GM12878 (cell line): ENCODE measurements at regions not wholly inside any gene's neighbourhood (a gene's known extent, or its start where the extent isn't known, plus 50 kb on each side); places are given as distances from the start of the nearest gene placed in this dataset.

Source experiments
- ATF2 ChIP-seq: IDR thresholded peaks from 2 replicates; pipeline ENCODE4 v1.6.1; 2012; ENCODE audit warnings: low read length, inconsistent platforms
- ATF7 ChIP-seq: fragments of 450-650 bp; IDR thresholded peaks from 2 replicates; pipeline ENCODE4 v1.6.1; 2016; ENCODE audit warnings: low read depth, mild to moderate bottlenecking
- BCL3 ChIP-seq: IDR thresholded peaks from 2 replicates; pipeline ENCODE4 v1.6.1; 2011; ENCODE audit warnings: borderline replicate concordance, low read depth, mild to moderate bottlenecking, moderate library complexity, low read length; ENCODE audit not compliant: insufficient read depth, poor library complexity, severe bottlenecking
- CUX1 ChIP-seq: IDR thresholded peaks from 2 replicates; pipeline ENCODE4 v1.6.1; 2012; ENCODE audit warnings: improper control_type of control experiment, low read depth, low read length; ENCODE audit not compliant: insufficient replicate concordance
- KLF5 ChIP-seq: fragments of 450-650 bp; IDR thresholded peaks from 2 replicates; pipeline ENCODE4 v1.6.1; 2014; ENCODE audit warnings: mild to moderate bottlenecking; ENCODE audit not compliant: partially characterized antibody
- MEF2B ChIP-seq: fragments of 450-650 bp; IDR thresholded peaks from 2 replicates; pipeline ENCODE4 v1.6.1; 2018; ENCODE audit warnings: mild to moderate bottlenecking, moderate library complexity; ENCODE audit not compliant: partially characterized antibody, poor library complexity, severe bottlenecking
- MYB ChIP-seq: fragments of 150-350 bp; IDR thresholded peaks from 2 replicates; pipeline ENCODE4 v1.6.1; 2014; ENCODE audit warnings: mild to moderate bottlenecking, low read depth, low read length, borderline replicate concordance
- MYC ChIP-seq: IDR thresholded peaks from 2 replicates; pipeline ENCODE4 v1.6.1; 2011; ENCODE audit warnings: mild to moderate bottlenecking, low read length, moderate library complexity, inconsistent platforms; ENCODE audit not compliant: insufficient read depth, insufficient replicate concordance, insufficient read length, severe bottlenecking
- PRDM15 ChIP-seq: fragments of 450-650 bp; formaldehyde crosslinking; IDR thresholded peaks from 2 replicates; pipeline ENCODE4 v1.4.0; 2020; ENCODE audit warnings: mild to moderate bottlenecking, moderate library complexity
- RELA ChIP-seq: fragments of 450-650 bp; IDR thresholded peaks from 2 replicates; pipeline ENCODE4 v1.8.0; 2014; ENCODE audit warnings: borderline replicate concordance; ENCODE audit not compliant: partially characterized antibody
- SIX5 ChIP-seq: IDR thresholded peaks from 2 replicates; pipeline ENCODE4 v1.6.1; 2011; ENCODE audit warnings: mild to moderate bottlenecking, low read depth, low read length, moderate library complexity; ENCODE audit not compliant: severe bottlenecking
- SMAD1 ChIP-seq: fragments of 450-650 bp; IDR thresholded peaks from 2 replicates; pipeline ENCODE4 v1.6.1; 2018; ENCODE audit warnings: mild to moderate bottlenecking, low read depth; ENCODE audit not compliant: partially characterized antibody
- USF1 ChIP-seq: IDR thresholded peaks from 2 replicates; pipeline ENCODE4 v1.6.1; 2011; ENCODE audit warnings: borderline replicate concordance, low read depth, mild to moderate bottlenecking, moderate library complexity, mixed read lengths, low read length; ENCODE audit not compliant: insufficient read depth; ENCODE audit errors: extremely low read length
- YBX1 ChIP-seq: fragments of 450-650 bp; IDR thresholded peaks from 2 replicates; pipeline ENCODE4 v1.6.1; 2016; ENCODE audit warnings: antibody characterized with exemption
- ZNF24 ChIP-seq: fragments of 450-650 bp; IDR thresholded peaks from 2 replicates; pipeline ENCODE4 v1.6.1; 2017; ENCODE audit warnings: antibody characterized with exemption, mild to moderate bottlenecking

- TF ChIP-seq CUX1 = no peak
- no peak for TF ChIP-seq PRDM15 (CRISPR knock-in tag)
- TF ChIP-seq YBX1 = no peak
- no peak for TF ChIP-seq SMAD1
- no peak for TF ChIP-seq KLF5
- no peak for TF ChIP-seq RELA
- TF ChIP-seq ZNF24 = no peak
- no peak for TF ChIP-seq MYB
- TF ChIP-seq MYC = no peak
- no peak for TF ChIP-seq ATF2
- no peak for TF ChIP-seq ATF7
- no peak for TF ChIP-seq SIX5
- TF ChIP-seq BCL3 = no peak
- no peak for TF ChIP-seq USF1
- no peak for TF ChIP-seq MEF2B
Observed at GRCh38 chr2:64865073-64865830, 123.9 kb upstream of the SLC1A4 start (continued).
